MM.1S (cell line): ENCODE measurements at regions not wholly inside any gene's neighbourhood (a gene's known extent, or its start where the extent isn't known, plus 50 kb on each side); places are given as distances from the start of the nearest gene placed in this dataset.

ENCODE experiments used
- DNase-seq: peaks from one replicate; pipeline ENCODE4 v3.0.0-alpha.2; 2015
- H2AFZ ChIP-seq: fragments of 300-600 bp; sonication (generic); 2 replicates; pipeline ENCODE4 v1.6.0; 2016; ENCODE audit warnings: antibody characterized with exemption, low read length
- H3F3A ChIP-seq: fragments of 300-600 bp; sonication (generic); 2 replicates; pipeline ENCODE4 v1.6.1; 2016; ENCODE audit warnings: mild to moderate bottlenecking, antibody characterized with exemption, low read length, moderate library complexity, mixed read lengths; ENCODE audit not compliant: insufficient read depth
- H3K27ac ChIP-seq: fragments of 300-600 bp; sonication (generic); 2 replicates; pipeline ENCODE4 v1.5.1; 2016; ENCODE audit warnings: mild to moderate bottlenecking, low read length
- H3K27me3 ChIP-seq: fragments of 300-600 bp; sonication (generic); replicated peaks from 2 replicates; pipeline ENCODE4 v1.6.0; 2016; ENCODE audit warnings: low read length; ENCODE audit not compliant: insufficient read depth
- H3K36me3 ChIP-seq: fragments of 300-600 bp; sonication (generic); replicated peaks from 2 replicates; pipeline ENCODE4 v1.6.1; 2016; ENCODE audit warnings: mild to moderate bottlenecking, low read length, mixed read lengths; ENCODE audit not compliant: insufficient read depth
- H3K4me1 ChIP-seq: fragments of 300-600 bp; sonication (generic); 2 replicates; pipeline ENCODE4 v1.6.1; 2016; ENCODE audit warnings: low read length, mixed read lengths
- H3K4me2 ChIP-seq: fragments of 300-600 bp; sonication (generic); 2 replicates; pipeline ENCODE4 v1.6.0; 2016; ENCODE audit warnings: low read depth, low read length
- H3K4me3 ChIP-seq: fragments of 300-600 bp; sonication (generic); 2 replicates; pipeline ENCODE4 v1.5.1; 2016; ENCODE audit warnings: low read length, mixed read lengths
- H3K79me2 ChIP-seq: fragments of 300-600 bp; sonication (generic); 2 replicates; pipeline ENCODE4 v1.6.1; 2016; ENCODE audit warnings: mixed run types, low read length, mixed read lengths
- H3K9ac ChIP-seq: fragments of 300-600 bp; sonication (generic); 2 replicates; pipeline ENCODE4 v1.6.1; 2016; ENCODE audit warnings: low read length, mixed read lengths
- H3K9me2 ChIP-seq: fragments of 300-600 bp; sonication (generic); replicated peaks from 2 replicates; pipeline ENCODE4 v1.6.1; 2016; ENCODE audit warnings: mild to moderate bottlenecking, low read length, mixed read lengths; ENCODE audit not compliant: insufficient read depth
- H3K9me3 ChIP-seq: fragments of 300-600 bp; sonication (generic); replicated peaks from 2 replicates; pipeline ENCODE4 v1.6.1; 2016; ENCODE audit warnings: mild to moderate bottlenecking, low read length, mixed read lengths; ENCODE audit not compliant: insufficient read depth
- H4K20me1 ChIP-seq: fragments of 300-600 bp; sonication (generic); 2 replicates; pipeline ENCODE4 v1.6.1; 2016; ENCODE audit warnings: mild to moderate bottlenecking, low read length, moderate library complexity, mixed read lengths; ENCODE audit not compliant: insufficient read depth
- CTCF ChIP-seq: fragments of 300-600 bp; sonication (generic); IDR thresholded peaks from 2 replicates; pipeline ENCODE4 v1.5.1; 2016; ENCODE audit warnings: antibody characterized with exemption, low read length, mixed read lengths
- EZH2 ChIP-seq: fragments of 300-600 bp; sonication (generic); optimal IDR thresholded peaks from 2 replicates; pipeline ENCODE3; 2017; ENCODE audit warnings: low read depth, mild to moderate bottlenecking, antibody characterized with exemption, low read length, mixed read lengths
- EZH2phosphoT487 ChIP-seq: fragments of 300-600 bp; sonication (generic); IDR thresholded peaks from 2 replicates; pipeline ENCODE4 v1.6.1; 2018; ENCODE audit warnings: antibody characterized with exemption, low read length

- no peak for DNase-seq
- no peaks in the 10 kb centered on the region for H3K9me2 ChIP-seq
- no peaks in the 10 kb centered on the region for H3K9me3 ChIP-seq
- no peak for TF ChIP-seq CTCF
- no peak for TF ChIP-seq EZH2
- TF ChIP-seq EZH2phosphoT487: no peak
- no peak overlapping the region for H3K4me2 ChIP-seq
- no peak overlapping the region for H3K27ac ChIP-seq
- no peaks in the 10 kb centered on the region for H3K79me2 ChIP-seq
- no peaks in the 10 kb centered on the region for H3K4me1 ChIP-seq
- no peak overlapping the region for H3K4me3 ChIP-seq
- no peaks in the 10 kb centered on the region for H3F3A ChIP-seq
- H3K36me3 ChIP-seq: no peaks in the 10 kb centered on the region
- no peak overlapping the region for H2AFZ ChIP-seq
- H4K20me1 ChIP-seq: no peaks in the 10 kb centered on the region
- H3K27me3 ChIP-seq: no peaks in the 10 kb centered on the region
- no peak overlapping the region for H3K9ac ChIP-seq
Observed at GRCh38 chr7:81267508-81267907, 348.7 kb upstream of the SEMA3C start.

GRCh38 chr7:81264116-81264515 lies 345.3 kb upstream of the SEMA3C start:
- Histone ChIP-seq H3K4me2 (no peak overlapping the region), H3K79me2 (no peaks in the 10 kb centered on the region), H3K27me3 (no peaks in the 10 kb centered on the region), H3K9ac (no peak overlapping the region), H2AFZ (no peak overlapping the region), H3K9me3 (no peaks in the 10 kb centered on the region), H3F3A (no peaks in the 10 kb centered on the region), H3K4me3 (no peak overlapping the region), H3K4me1 (no peaks in the 10 kb centered on the region), H3K9me2 (no peaks in the 10 kb centered on the region), H3K36me3 (no peaks in the 10 kb centered on the region), H3K27ac (no peak overlapping the region), H4K20me1 (no peaks in the 10 kb centered on the region)
- no peak for DNase-seq
- no peak for TF ChIP-seq EZH2phosphoT487
- TF ChIP-seq CTCF: no peak
- no peak for TF ChIP-seq EZH2

GRCh38 chr7:81260152-81260551 lies 341.3 kb upstream of the SEMA3C start:
- H3K9me3 ChIP-seq: no peaks in the 10 kb centered on the region
- H3K4me1 ChIP-seq: no peaks in the 10 kb centered on the region
- no peak overlapping the region for H3K9ac ChIP-seq
- TF ChIP-seq CTCF (no peak), EZH2phosphoT487 (no peak), EZH2 (no peak)
- DNase-seq: no peak
- H3K4me3 ChIP-seq: no peak overlapping the region
- H3K9me2 ChIP-seq: no peaks in the 10 kb centered on the region
- H3F3A ChIP-seq: no peaks in the 10 kb centered on the region
- H3K27ac ChIP-seq: no peak overlapping the region
- H2AFZ ChIP-seq: no peak overlapping the region
- no peaks in the 10 kb centered on the region for H3K27me3 ChIP-seq
- H3K4me2 ChIP-seq: no peak overlapping the region
- no peaks in the 10 kb centered on the region for H3K36me3 ChIP-seq
- no peaks in the 10 kb centered on the region for H3K79me2 ChIP-seq
- no peaks in the 10 kb centered on the region for H4K20me1 ChIP-seq
